BE2C (cell line): ENCODE measurements at regions not wholly inside any gene's neighbourhood (a gene's known extent, or its start where the extent isn't known, plus 50 kb on each side); places are given as distances from the start of the nearest gene placed in this dataset.

ENCODE experiments used
- DNase-seq: peaks from one replicate; pipeline ENCODE4 v3.0.0-alpha.2; 2020
- H3K27me3 ChIP-seq: fragments of 250-450 bp; sonication (Bioruptor Pico); 2 replicates; pipeline ENCODE4 v1.5.1; 2020; ENCODE audit warnings: mild to moderate bottlenecking
- H3K36me3 ChIP-seq: fragments of 250-450 bp; sonication (Bioruptor Pico); 2 replicates; pipeline ENCODE4 v1.5.1; 2020; ENCODE audit warnings: mild to moderate bottlenecking
- H3K4me1 ChIP-seq: fragments of 250-450 bp; sonication (Bioruptor Pico); 2 replicates; pipeline ENCODE4 v1.5.1; 2020
- H3K4me3 ChIP-seq: 2 replicates; pipeline ENCODE4 v1.5.1; 2011; ENCODE audit warnings: low read depth, low read length
- H3K9me3 ChIP-seq: fragments of 250-450 bp; sonication (Bioruptor Pico); 2 replicates; pipeline ENCODE4 v1.5.1; 2020
- TF ChIP-seq, protein P1 (sequence below): IDR thresholded peaks from 2 replicates; pipeline ENCODE4 v1.5.1; 2012; ENCODE audit warnings: mild to moderate bottlenecking, low read depth, low read length

DNA sequence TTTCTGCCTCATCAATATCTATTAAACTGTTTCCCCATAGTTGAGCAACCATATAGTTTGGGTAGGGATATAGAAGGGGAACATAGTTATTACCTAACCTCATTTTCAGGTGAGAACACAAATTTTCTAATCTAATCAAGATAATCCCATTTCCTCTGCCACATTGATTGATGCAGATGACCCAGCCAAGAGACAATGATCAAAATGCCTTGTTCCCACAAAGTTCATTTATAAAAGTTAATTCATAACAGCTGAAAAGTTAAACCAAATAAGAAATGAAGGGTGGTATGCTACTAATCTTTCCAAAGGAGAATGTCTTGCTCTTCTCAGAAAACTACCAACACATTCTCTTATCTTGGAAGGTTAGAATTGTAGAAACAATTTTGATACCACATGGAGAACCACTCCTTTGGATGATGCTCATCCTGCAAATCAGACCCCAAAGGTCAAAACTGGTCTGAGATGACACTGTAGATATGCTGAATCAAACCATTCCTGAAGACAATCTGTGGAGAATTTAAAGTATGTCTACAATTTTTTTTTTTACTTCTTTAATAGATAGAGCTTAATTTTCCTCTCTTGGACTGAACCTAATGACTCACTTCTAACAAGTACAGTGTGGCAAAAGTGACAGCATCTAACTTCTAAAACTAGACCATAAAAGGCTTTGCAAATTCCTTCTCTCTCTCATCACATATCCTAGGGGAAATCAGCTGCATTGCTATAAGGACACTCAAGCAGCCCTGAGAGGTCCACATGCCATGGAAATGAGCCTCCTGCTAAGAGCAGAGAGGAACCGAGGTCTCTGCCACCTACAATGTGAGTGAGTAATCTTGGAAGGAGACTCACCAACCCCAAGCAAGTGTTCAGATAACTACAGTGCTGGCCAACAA is 586.7 kb upstream of the TUSC1 start:
- no peak for DNase-seq
- TF ChIP-seq, protein P1, sequence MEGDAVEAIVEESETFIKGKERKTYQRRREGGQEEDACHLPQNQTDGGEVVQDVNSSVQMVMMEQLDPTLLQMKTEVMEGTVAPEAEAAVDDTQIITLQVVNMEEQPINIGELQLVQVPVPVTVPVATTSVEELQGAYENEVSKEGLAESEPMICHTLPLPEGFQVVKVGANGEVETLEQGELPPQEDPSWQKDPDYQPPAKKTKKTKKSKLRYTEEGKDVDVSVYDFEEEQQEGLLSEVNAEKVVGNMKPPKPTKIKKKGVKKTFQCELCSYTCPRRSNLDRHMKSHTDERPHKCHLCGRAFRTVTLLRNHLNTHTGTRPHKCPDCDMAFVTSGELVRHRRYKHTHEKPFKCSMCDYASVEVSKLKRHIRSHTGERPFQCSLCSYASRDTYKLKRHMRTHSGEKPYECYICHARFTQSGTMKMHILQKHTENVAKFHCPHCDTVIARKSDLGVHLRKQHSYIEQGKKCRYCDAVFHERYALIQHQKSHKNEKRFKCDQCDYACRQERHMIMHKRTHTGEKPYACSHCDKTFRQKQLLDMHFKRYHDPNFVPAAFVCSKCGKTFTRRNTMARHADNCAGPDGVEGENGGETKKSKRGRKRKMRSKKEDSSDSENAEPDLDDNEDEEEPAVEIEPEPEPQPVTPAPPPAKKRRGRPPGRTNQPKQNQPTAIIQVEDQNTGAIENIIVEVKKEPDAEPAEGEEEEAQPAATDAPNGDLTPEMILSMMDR = no peak
- Histone ChIP-seq H3K36me3 (no peaks in the 10 kb centered on the region), H3K9me3 (no peaks in the 10 kb centered on the region), H3K4me3 (no peak overlapping the region), H3K27me3 (no peaks in the 10 kb centered on the region), H3K4me1 (no peaks in the 10 kb centered on the region)

DNA sequence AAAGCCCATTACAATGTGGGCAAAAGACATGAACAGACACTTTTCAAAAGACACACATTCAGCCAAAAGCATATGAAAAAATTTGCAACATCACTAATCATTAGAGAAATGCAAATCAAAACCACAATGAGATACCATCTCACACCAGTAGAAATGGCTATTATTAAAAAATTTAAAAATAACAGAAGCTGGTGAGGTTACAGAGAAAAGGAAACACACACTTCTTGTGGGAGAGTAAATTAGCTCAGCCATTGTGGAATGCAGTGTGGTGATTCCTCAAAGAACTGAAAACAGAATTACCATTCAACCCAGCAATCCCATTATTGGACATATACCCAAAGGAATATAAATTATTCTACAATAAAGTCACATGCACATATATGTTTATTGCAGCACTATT is 585.2 kb upstream of the TUSC1 start:
- no peaks in the 10 kb centered on the region for H3K9me3 ChIP-seq
- no peaks in the 10 kb centered on the region for H3K27me3 ChIP-seq
- H3K36me3 ChIP-seq = no peaks in the 10 kb centered on the region
- TF ChIP-seq, protein P1 = no peak
- H3K4me3 ChIP-seq = no peak overlapping the region
- H3K4me1 ChIP-seq = no peaks in the 10 kb centered on the region
- DNase-seq = no peak

DNA sequence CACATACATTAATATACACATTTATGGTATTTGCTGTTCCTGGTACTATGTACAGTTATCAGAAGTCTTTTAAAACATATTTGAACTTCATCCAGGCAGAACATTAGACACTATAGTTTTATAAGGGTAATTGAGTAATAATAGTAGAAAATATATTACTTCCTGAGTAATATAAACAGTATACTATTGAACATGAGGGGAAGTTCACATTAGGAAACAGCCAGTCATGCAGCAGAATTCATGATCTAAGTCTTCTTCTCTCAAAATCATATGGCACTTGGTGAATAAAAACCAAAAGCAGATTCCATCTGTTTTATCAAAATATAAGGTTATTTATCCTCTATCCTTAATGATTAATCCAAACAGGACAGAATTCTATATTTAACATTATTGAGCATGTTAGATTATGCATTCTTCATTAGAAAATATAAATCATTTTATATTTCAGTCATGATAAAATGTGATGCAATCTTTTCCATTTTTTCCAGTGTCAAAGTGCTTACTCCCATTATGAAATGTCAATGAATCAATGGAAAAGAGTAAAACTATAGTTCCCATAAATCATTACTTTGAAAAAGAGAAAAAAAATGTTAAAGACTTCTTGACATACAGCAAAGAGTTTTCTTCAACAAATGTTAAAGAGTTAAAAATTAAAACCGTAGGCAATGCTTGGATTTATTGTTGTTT is 584.3 kb upstream of the TUSC1 start:
- Histone ChIP-seq H3K27me3 (no peaks in the 10 kb centered on the region), H3K4me1 (no peaks in the 10 kb centered on the region), H3K4me3 (no peak overlapping the region), H3K9me3 (no peaks in the 10 kb centered on the region), H3K36me3 (no peaks in the 10 kb centered on the region)
- no peak for DNase-seq
- TF ChIP-seq, protein P1 = no peak

DNA sequence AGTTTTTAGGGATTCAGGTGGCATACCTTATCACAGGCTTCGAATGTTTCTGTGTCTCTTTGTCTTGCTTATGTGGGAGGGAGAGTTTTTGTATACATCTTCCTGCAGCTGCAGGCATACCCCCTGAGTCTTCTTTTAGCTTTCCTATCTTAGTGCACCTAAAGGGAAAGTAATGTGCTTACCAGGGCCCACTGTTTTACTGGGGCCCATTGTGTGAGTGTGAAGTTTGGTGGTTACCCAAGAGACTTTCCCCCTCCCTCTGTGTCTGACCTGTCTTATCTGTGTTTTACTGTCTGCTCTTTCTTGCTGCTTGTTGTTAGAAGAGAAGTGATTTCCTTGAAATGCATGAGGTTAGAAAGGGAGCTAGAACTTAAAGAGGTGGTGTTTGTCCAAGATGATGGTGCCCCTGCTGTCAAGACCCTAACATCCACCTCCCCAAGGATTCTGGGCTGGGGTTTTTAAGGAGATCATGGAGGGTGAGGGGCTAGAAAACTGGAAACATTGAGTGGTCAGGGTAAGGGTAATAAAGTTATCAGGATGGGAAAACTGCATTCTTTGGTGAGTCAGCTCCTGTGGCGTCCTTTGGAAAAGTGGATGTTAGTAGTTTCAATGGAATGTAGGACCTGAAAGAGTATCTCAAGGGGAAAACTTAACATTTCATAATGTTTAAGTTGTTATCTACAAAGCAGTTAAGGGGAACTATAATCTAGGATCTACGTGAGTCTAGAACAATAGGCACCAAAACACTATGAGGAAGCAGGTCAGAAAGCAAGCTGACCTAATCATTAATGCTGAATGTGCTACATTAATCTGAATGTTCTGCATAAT is 583.5 kb upstream of the TUSC1 start:
- H3K27me3 ChIP-seq = no peaks in the 10 kb centered on the region
- H3K9me3 ChIP-seq = no peaks in the 10 kb centered on the region
- H3K4me1 ChIP-seq = no peaks in the 10 kb centered on the region
- no peaks in the 10 kb centered on the region for H3K36me3 ChIP-seq
- no peak overlapping the region for H3K4me3 ChIP-seq
- no peak for DNase-seq
- TF ChIP-seq, protein P1 = no peak

DNA sequence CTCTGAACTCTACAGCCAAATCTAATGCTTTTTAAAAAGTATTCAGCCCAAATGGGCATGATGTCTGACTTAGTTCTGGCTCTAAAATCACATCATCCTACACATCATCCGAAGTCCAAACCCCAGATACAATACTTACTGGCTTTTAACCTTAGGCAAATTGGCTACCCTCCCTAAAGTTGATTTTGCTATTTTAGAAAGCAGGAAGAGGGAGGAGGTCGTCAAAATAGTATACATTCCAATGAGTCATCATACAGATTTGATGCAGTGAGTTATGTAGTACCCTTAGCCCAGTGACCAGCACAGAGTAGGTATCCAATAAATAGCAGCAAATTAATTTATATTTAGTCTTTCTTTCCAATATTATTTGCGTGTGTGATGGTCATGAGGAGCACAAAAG is 582.0 kb upstream of the TUSC1 start:
- TF ChIP-seq, protein P1 = no peak
- Histone ChIP-seq H3K4me3 (no peak overlapping the region), H3K27me3 (no peaks in the 10 kb centered on the region), H3K4me1 (no peaks in the 10 kb centered on the region), H3K36me3 (no peaks in the 10 kb centered on the region), H3K9me3 (no peaks in the 10 kb centered on the region)
- no peak for DNase-seq
